Kasumi-1 (cell line): ENCODE measurements at regions not wholly inside any gene's neighbourhood (a gene's known extent, or its start where the extent isn't known, plus 50 kb on each side); places are given as distances from the start of the nearest gene placed in this dataset.

ENCODE experiments used
- DNase-seq, 2 experiments: peaks; one replicate each; lab custom pipeline; 2025; lab: John Stamatoyannopoulos, UW

GRCh38 chr4:176443117-176443516, 123.4 kb downstream of the SPCS3 start:
- DNase-seq: no peak

- no peak for DNase-seq
Observed at GRCh38 chr4:176443646-176444409, 124.1 kb downstream of the SPCS3 start.

- DNase-seq: no peak
Observed at GRCh38 chr4:176444741-176445140, 125.0 kb downstream of the SPCS3 start.

- no peak for DNase-seq
Observed at GRCh38 chr4:176448761-176449160, 129.0 kb downstream of the SPCS3 start.

GRCh38 chr4:176451443-176451842, 131.7 kb downstream of the SPCS3 start:
- no peak for DNase-seq

- no peak for DNase-seq
Observed at GRCh38 chr4:176453079-176453478, 133.3 kb downstream of the SPCS3 start.

- no peak for DNase-seq
Observed at GRCh38 chr4:176453658-176454057, 133.9 kb downstream of the SPCS3 start.

GRCh38 chr4:176464748-176465147, 145.0 kb downstream of the SPCS3 start:
- no peak for DNase-seq

GRCh38 chr4:176467001-176467400, 147.2 kb downstream of the SPCS3 start:
- no peak for DNase-seq

GRCh38 chr4:176469546-176469945, 149.8 kb downstream of the SPCS3 start:
- no peak for DNase-seq

- DNase-seq: no peak
Observed at GRCh38 chr4:176470671-176471070, 150.9 kb downstream of the SPCS3 start.

- no peak for DNase-seq
Observed at GRCh38 chr4:176475067-176475466, 155.3 kb downstream of the SPCS3 start.

- DNase-seq: no peak
Observed at GRCh38 chr4:176478076-176478475, 158.3 kb downstream of the SPCS3 start.

GRCh38 chr4:176479767-176480166, 160.0 kb downstream of the SPCS3 start:
- no peak for DNase-seq

- no peak for DNase-seq
Observed at GRCh38 chr4:176482972-176483371, 163.2 kb downstream of the SPCS3 start.

GRCh38 chr4:176484301-176484984, 164.7 kb downstream of the SPCS3 start:
- no peak for DNase-seq

GRCh38 chr4:176489001-176489400, 169.2 kb downstream of the SPCS3 start:
- no peak for DNase-seq

GRCh38 chr4:176492646-176493302, 173.0 kb downstream of the SPCS3 start:
- DNase-seq: no peak

GRCh38 chr4:176498617-176499256, 179.0 kb downstream of the SPCS3 start:
- DNase-seq: no peak

GRCh38 chr4:176499518-176499917, 179.8 kb downstream of the SPCS3 start:
- no peak for DNase-seq

- no peak for DNase-seq
Observed at GRCh38 chr4:176500894-176501293, 181.1 kb downstream of the SPCS3 start.

- no peak for DNase-seq
Observed at GRCh38 chr4:176504118-176504517, 184.4 kb downstream of the SPCS3 start.
